ENCODE measurements at regions not wholly inside any gene's neighbourhood (a gene's known extent, or its start where the extent isn't known, plus 50 kb on each side); places are given as distances from the start of the nearest gene placed in this dataset.

- TF ChIP-seq POLR2A (IDR thresholded peaks at IDR 0.05; ENCODE audit: low read length) (no peak), GATA1 (IDR thresholded peaks at IDR 0.05; ENCODE audit: low read depth, low read length) (no peak)
These were observed 85.5 kb upstream of the ACTBL2 start for GRCh38 chr5:57568136-57568535.
